Stomach (tissue), 4 donors: ENCODE measurements at regions not wholly inside any gene's neighbourhood (a gene's known extent, or its start where the extent isn't known, plus 50 kb on each side); places are given as distances from the start of the nearest gene placed in this dataset.

Experiments
- CTCF ChIP-seq, 7 experiments: fragments of 450-650 bp in 4 of 7; fragments of 200-600 bp in 3 of 7; sonication (generic) in 3 of 7; IDR thresholded peaks; one replicate each; pipeline ENCODE4 v1.5.1; 2016 to 2019; ENCODE audit warnings: antibody characterized with exemption in 7 of 7, control low read depth in 2 of 7, mild to moderate bottlenecking in 1 of 7
- EP300 ChIP-seq: sonication (generic); formaldehyde crosslinking; IDR thresholded peaks from one replicate; pipeline ENCODE4 v1.6.1; 2017; ENCODE audit warnings: antibody characterized with exemption
- POLR2A ChIP-seq, 4 donors: fragments of 450-650 bp; IDR thresholded peaks; one replicate each; pipeline ENCODE4 v1.6.1; 2016; ENCODE audit warnings: antibody characterized with exemption in 4 of 4, control low read depth in 2 of 4, mild to moderate bottlenecking in 1 of 4, moderate library complexity in 1 of 4
- POLR2AphosphoS5 ChIP-seq, 3 donors: sonication (generic); formaldehyde crosslinking; IDR thresholded peaks; one replicate each; pipeline ENCODE4 v1.6.1; 2016; ENCODE audit warnings: antibody characterized with exemption in 3 of 3

GRCh38 chr1:175841738-175842187 lies 98.4 kb upstream of the TNR start:
- TF ChIP-seq CTCF (IDR thresholded peaks at IDR 0.05) (no peak), POLR2A (IDR thresholded peaks at IDR 0.05) (no peak), POLR2AphosphoS5 (IDR thresholded peaks at IDR 0.05) (no peak), EP300 (no peak)
